NCI-H524 (cell line): ENCODE measurements at regions not wholly inside any gene's neighbourhood (a gene's known extent, or its start where the extent isn't known, plus 50 kb on each side); places are given as distances from the start of the nearest gene placed in this dataset.

Experiments
- DNase-seq, 2 experiments: peaks; one replicate each; lab custom pipeline; 2025; lab: John Stamatoyannopoulos, UW

- no peak for DNase-seq
These were observed 424.1 kb downstream of the TTLL7 start for GRCh38 chr1:83574791-83575190.

DNA sequence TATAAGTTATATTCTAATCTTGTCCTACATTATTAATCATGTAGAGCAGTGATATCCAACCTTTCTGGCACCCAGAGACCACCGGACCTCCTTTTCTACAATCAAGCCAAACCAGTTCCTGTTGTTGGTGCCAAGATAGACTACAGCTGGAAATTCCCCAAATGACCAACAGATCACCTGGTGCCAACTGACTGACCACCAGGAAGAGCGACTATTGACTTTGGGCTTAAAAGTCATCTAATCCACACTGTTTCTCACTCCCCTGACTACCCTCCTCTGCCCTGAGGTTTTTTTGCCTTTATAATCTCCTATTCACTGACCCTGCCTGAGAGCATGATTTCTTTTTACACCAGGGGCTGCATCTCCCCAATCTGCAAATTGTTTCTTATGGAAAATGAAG, 425.2 kb downstream of the TTLL7 start:
- DNase-seq, result no peak

DNA sequence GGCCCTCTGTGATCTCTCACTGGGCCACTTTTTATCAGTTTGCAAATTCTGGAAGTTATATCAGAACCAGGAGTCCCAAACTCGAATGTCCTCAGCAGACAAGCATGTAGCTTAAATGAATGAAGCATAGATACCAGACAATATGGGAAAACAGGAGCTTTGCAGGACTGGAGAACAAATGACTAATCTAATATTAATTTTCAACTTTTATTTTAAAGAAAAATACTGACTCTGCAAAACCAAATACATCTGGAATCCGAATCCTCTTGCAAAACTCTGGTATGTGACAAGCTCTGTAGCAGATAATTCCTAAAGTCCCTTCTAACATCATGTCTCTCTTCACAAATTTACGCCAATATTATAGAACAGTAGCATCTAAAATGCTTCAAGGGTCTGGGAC, 427.4 kb downstream of the TTLL7 start:
- DNase-seq, result no peak

GRCh38 chr1:83561346-83561745, 437.6 kb downstream of the TTLL7 start:
- no peak for DNase-seq

GRCh38 chr1:83559129-83559840, 439.6 kb downstream of the TTLL7 start:
- no peak for DNase-seq

DNA sequence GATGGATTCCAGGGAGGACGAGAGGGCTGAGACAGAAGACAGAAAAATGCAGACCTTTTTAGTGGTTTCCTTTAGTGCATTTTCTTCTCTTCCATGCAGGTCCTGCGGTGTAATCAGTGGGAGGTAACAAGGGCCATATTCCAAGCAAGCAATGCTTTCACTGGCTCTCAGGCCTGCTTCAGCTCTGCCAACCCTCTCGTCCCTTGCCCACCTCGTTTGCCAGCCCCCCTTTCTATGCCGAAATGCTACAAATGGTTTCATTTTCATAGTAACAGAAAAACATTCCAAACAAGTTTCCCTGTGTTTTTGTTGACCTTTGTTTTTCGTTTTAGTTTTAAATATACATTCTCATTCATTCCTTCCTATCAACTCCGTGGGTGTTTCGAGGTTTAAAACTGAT, 443.1 kb downstream of the TTLL7 start:
- DNase-seq, result no peak

GRCh38 chr1:83554174-83554573, 444.8 kb downstream of the TTLL7 start:
- DNase-seq, result no peak

DNA sequence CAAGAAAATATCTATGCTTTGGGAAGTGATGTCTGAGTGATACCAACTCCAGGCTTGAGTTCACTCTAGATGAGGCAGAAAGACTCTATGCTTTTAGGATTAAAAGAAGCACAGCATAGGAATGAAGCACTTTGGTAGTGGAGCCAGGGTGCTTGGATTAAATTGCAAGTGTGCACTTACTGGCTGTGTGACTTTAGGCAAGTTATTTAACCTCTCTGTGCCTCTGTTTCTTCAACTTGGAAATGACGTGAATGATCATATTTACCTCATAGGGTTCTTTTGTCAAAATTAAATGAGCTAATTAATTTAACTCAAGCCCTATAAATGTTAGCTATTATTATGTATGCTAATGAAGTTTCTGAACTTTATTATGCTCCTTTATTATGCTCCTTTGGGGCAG, 446.1 kb downstream of the TTLL7 start:
- no peak for DNase-seq

DNA sequence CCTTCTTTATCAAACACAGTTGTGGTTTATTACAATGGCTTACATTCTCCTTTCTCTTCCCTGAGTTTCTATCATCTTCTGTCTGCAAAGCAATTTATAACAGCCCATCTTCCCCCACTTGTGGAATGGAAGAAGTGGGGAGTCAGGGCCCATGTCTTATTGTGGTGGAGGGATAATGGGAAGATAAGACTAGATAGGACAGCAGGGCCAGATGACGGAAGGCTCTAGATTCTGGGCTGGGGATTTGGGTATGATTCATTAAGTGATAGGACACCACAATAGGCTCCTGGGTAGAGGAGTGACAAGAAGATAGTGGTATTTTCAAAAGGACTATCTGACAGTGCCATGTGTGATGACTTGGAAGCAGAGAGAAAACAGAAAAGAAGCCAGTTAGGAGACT, 450.6 kb downstream of the TTLL7 start:
- DNase-seq, result no peak

DNA sequence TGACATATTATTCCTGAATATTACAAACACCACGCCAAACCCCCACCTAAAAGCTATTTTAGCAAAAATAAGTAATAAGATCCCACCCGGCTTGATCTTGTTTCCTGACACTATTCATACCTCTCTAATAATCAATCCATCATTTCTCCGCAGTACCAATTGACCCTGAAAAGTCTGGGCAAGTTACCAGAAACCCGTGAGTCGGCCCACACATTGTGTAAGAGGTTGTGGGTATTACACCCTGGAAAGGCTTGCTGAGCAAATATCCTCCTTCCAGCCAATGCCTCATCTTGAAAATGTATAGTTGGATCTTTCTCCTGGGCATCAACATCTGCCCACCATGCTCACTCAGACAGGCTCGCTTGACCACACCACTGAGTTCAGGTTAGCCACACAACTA, 451.0 kb downstream of the TTLL7 start:
- DNase-seq, result no peak

DNA sequence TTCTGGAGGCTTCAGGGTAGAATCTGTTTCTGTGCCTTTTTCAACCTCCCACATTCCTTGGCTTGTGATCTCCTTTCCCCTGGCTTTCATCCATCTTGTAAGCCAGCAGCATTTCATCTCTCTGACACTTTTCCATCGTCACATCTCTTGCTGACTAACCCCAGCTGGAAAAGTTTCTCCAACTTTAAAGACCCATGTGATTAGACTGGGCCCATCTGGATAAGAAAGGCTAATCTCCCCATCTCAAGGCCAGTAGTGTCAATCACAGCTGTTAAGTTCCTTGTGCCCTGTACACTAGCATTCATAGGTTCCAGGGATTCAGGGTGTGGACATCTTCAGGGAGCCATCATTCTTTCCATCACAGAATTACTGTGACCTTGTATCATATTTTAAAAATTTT, 452.1 kb downstream of the TTLL7 start:
- DNase-seq, result peak in 1 of 2 experiments; percentile 52

- DNase-seq, result peak in 1 of 2 experiments; percentile 1
These were observed 453.7 kb downstream of the TTLL7 start for GRCh38 chr1:83545066-83545862.

DNA sequence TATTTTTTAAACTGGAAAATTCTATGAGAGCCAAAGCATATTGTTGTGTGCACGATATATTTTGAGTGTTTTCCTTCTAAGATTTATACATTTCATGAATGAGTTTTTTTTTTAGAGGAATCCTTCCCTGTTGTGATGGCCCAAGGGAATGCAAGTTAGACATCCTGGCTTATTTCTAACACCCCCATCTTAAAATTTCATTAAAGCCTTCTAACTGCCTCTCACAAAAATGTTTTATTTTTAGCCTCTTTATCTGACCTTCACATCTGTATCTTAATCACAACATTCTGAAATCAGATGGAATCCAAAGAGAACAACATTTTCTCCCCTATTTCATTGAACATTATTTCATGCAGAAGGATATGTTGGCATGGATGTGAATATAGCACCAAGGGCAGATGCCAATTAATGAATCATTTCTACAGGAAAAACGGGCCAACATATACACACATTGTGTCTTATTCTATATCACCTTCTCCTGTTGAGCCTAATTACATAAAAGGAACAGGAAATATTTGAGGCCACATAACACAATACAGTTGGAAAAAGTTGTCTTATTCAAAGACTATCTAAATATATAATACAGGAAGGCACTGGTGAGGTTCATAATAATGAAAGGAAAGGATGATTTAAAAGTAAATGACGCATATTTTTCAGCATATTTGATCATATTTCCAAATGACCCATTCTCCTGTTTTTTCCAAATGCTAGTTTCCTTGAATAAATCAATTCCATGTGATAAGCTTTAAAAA, 455.5 kb downstream of the TTLL7 start:
- DNase-seq, result no peak

DNA sequence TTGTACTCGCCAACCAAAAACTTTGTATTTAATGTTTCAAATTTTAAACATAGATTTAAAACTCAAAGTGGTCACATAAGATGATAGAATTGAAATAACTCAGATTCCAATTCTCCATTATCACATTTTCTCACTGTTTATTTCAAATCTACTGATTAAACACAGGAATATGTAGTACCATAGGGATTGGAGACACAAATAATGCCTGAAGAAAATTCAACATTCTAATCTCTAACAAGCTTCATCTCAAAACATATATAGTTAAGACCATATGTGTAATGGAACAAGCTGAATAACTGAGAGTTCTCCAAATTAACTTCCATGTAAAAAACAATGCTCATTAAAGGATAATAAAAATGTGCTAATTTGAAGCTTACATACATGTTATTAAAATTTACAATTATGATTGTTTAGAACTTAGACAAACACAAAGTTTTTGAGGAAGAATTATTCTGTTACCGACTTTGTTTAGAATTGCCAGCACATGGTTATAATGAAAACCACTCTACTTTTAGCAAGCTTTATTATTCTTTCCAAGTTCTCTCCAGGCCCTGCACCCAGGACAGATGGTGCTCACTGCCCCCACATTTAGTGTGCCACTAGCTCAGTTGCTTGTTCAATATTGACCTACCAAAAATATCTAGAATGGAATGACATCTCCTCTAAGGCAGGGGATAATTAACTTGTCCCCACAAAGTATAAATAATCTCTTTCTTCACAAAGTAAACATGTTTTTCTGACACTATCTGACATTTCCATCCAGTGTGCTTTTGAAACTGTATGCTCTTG, 467.2 kb downstream of the TTLL7 start:
- peak in 1 of 2 experiments; percentile 5 for DNase-seq

DNA sequence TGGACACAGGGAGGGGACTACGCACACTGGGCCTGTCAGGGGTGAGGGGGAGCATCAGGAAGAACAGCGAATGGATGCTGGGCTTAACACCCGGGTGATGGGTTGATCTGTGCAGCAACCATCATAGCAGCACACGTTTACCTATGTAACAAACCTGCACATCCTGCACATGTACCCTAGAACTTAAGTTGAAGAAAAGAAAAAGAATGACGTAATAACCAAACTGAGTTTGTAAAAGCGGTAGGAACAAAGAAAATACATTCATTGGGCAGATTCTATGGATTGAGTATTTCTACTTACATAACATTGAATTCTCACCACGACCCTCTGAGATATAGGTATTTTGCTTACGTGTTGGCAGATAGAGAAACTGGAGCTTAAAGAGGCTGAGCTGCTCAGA, 468.4 kb downstream of the TTLL7 start:
- no peak for DNase-seq

- no peak for DNase-seq
These were observed 470.9 kb downstream of the TTLL7 start for GRCh38 chr1:83527987-83528386.

- DNase-seq, result no peak
These were observed 478.1 kb downstream of the TTLL7 start for GRCh38 chr1:83520797-83521196.

GRCh38 chr1:83516369-83516768, 482.6 kb downstream of the TTLL7 start:
- DNase-seq, result no peak

DNA sequence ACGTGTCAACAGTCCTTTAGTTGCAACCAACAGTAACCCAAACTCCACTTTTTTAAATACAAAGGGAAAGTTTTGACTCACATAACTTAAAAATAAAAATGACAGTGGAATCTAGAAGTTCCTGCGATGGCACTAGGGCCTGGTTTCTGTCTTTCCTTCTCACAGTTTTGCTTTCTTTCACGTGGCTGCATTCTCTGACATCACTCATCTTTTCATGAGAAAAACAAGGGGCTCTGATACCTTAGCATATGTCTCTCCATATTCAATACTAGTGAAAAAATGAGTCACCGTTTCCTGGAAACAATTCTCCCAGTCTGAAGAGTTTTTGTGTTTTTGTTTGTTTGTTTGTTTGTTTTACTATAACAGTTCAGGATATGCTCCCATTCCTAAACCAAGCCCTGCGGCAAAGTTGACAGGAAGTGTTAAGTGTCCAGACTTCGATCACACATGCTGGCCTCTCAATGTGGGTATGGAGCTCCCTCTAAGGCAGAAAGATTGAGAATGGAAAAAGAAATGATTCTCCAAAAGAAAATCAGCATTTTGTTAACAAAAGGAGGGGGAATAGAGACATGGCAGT, 483.3 kb downstream of the TTLL7 start:
- DNase-seq, result no peak

DNA sequence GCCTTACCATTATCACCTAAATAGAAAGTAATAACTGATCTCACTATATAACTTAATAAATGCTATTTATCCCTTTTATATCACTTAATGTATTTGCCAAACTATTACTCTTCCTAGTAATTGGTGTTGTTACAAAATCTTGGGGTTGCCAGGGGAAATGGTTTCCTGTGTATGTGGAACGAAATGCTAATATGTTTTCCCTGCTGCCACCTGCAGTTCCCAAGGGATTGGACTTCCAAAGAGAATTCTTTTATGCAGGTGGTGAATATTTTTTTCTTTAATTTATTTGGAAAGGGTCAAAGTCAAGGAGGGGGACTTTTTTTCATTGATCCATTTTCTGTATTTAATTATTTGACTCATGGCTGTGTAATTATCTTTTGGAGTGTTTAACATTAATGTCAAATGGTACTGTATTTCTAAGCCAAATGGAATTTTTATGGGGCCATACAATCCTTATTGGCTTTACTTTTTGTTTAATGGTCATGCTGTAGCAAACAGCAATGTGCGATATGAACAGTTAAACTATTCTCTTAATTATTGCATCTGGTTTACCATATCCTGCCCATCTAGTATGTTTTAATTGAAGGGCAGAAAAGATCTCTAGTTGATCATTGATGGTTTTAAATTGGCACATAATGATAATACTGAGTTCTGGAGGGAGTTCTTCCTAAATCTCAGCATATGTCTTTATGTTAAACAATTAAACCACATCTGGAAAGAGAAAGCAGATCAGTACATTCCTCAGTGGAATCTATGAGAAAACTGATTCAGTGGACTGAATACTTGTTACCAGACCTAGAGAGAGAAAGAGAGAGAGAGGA, 486.3 kb downstream of the TTLL7 start:
- DNase-seq, result no peak
